ENCODE measurements at regions not wholly inside any gene's neighbourhood (a gene's known extent, or its start where the extent isn't known, plus 50 kb on each side); places are given as distances from the start of the nearest gene placed in this dataset.

- TF ChIP-seq, protein P1, sequence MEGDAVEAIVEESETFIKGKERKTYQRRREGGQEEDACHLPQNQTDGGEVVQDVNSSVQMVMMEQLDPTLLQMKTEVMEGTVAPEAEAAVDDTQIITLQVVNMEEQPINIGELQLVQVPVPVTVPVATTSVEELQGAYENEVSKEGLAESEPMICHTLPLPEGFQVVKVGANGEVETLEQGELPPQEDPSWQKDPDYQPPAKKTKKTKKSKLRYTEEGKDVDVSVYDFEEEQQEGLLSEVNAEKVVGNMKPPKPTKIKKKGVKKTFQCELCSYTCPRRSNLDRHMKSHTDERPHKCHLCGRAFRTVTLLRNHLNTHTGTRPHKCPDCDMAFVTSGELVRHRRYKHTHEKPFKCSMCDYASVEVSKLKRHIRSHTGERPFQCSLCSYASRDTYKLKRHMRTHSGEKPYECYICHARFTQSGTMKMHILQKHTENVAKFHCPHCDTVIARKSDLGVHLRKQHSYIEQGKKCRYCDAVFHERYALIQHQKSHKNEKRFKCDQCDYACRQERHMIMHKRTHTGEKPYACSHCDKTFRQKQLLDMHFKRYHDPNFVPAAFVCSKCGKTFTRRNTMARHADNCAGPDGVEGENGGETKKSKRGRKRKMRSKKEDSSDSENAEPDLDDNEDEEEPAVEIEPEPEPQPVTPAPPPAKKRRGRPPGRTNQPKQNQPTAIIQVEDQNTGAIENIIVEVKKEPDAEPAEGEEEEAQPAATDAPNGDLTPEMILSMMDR (IDR thresholded peaks at IDR 0.05; ENCODE audit: low read length) = no peak
- TF ChIP-seq EZH2 (optimal IDR thresholded peaks at IDR 0.05; ENCODE audit: low read depth, low read length) = no peak
Observed at GRCh38 chr6:141364232-141364631, 768.5 kb upstream of the GJE1 start.
